HCT116 (cell line): ENCODE measurements at regions not wholly inside any gene's neighbourhood (a gene's known extent, or its start where the extent isn't known, plus 50 kb on each side); places are given as distances from the start of the nearest gene placed in this dataset.

Experiments
- CEBPB ChIP-seq: IDR thresholded peaks from 2 replicates; pipeline ENCODE4 v1.6.1; 2012; ENCODE audit warnings: low read depth
- CTCF ChIP-seq, 3 experiments: fragments of 200-600 bp in 1 of 3; sonication (generic) in 1 of 3; IDR thresholded peaks in 2 of 3; conservative IDR thresholded peaks in 1 of 3; 2 replicates each; pipeline ENCODE4 v1.5.1; 2012 to 2017; ENCODE audit warnings: low read depth in 2 of 3, low read length in 2 of 3, antibody characterized with exemption in 1 of 3, borderline replicate concordance in 1 of 3, control low read depth in 1 of 3, mild to moderate bottlenecking in 1 of 3, mixed read lengths in 1 of 3, mixed run types in 1 of 3, moderate library complexity in 1 of 3; ENCODE audit not compliant: insufficient read depth in 1 of 3
- EZH2 ChIP-seq: fragments of 200-600 bp; sonication (generic); IDR thresholded peaks from 2 replicates; pipeline ENCODE4 v1.6.1; 2017; ENCODE audit warnings: antibody characterized with exemption, mixed run types
- JUND ChIP-seq: IDR thresholded peaks from 2 replicates; pipeline ENCODE4 v1.6.1; 2012
- POLR2A ChIP-seq: IDR thresholded peaks from 2 replicates; pipeline ENCODE4 v1.7.0; 2011; ENCODE audit warnings: borderline replicate concordance; ENCODE audit not compliant: insufficient read depth, insufficient read length; ENCODE audit errors: extremely low read depth
- POLR2AphosphoS5 ChIP-seq: IDR thresholded peaks from 2 replicates; pipeline ENCODE4 v1.6.1; 2011; ENCODE audit warnings: mild to moderate bottlenecking, low read depth, low read length, moderate library complexity
- RAD21 ChIP-seq: IDR thresholded peaks from 2 replicates; pipeline ENCODE4 v1.6.1; 2012; ENCODE audit warnings: low read depth, mild to moderate bottlenecking
- REST ChIP-seq: IDR thresholded peaks from 2 replicates; pipeline ENCODE4 v1.6.1; 2012; ENCODE audit warnings: low read depth
- YY1 ChIP-seq: IDR thresholded peaks from 2 replicates; pipeline ENCODE4 v1.6.1; 2011; ENCODE audit warnings: low read length, low read depth, moderate library complexity, mild to moderate bottlenecking; ENCODE audit not compliant: insufficient replicate concordance; ENCODE audit errors: extremely low read depth
- ZBTB33 ChIP-seq: IDR thresholded peaks from 2 replicates; pipeline ENCODE4 v1.6.1; 2011; ENCODE audit warnings: mild to moderate bottlenecking, low read length, moderate library complexity; ENCODE audit not compliant: insufficient replicate concordance; ENCODE audit errors: extremely low read depth

GRCh38 chr16:16938009-16938408 is 532.8 kb downstream of the XYLT1 start:
- no peak for TF ChIP-seq ZBTB33
- no peak for TF ChIP-seq CTCF (IDR thresholded peaks at IDR 0.05 in 2 of 3, conservative IDR thresholded peaks at IDR 0.05 in 1 of 3; ENCODE audit: borderline replicate concordance in 1 of 3, insufficient read depth in 1 of 3, low read depth in 2 of 3, low read length in 2 of 3)
- no peak for TF ChIP-seq POLR2AphosphoS5
- no peak for TF ChIP-seq RAD21
- TF ChIP-seq REST = no peak
- TF ChIP-seq POLR2A = no peak
- no peak for TF ChIP-seq EZH2
- no peak for TF ChIP-seq CEBPB
- no peak for TF ChIP-seq JUND
- TF ChIP-seq YY1 = no peak
